ENCODE measurements at regions not wholly inside any gene's neighbourhood (a gene's known extent, or its start where the extent isn't known, plus 50 kb on each side); places are given as distances from the start of the nearest gene placed in this dataset.

DNA sequence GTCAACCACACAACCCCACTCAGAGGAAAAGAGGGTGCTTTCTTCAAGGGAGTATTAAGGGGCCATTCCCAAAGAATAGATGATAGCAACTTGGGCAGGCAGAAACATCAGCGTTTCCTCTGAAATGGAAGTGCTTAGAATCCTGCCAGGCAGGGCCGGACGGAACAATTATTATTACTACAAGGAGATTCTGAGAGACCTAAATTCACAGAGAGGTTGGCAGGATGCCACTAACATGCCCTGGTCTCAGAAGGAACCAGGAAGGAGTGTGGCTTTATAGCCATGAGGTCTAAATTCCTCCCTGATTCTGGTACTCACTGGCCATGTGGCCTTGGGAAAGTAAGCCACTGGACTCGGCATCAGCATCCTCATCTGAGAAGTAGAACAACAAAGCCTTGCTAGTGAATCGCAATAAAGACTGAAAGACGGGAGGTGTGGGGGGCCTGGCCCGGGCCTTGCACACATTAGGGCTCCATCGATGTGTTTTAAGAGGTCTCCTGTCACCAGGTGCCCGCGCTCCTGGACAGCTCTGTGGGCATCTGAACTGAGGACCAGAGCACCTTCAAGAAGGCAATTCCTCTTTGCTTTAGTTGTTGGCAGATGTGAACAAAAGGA is 131.5 kb downstream of the OAT start:
- H3K4me1 ChIP-seq (ENCODE audit: control insufficient read depth, insufficient read depth, low read length): no peaks in the 10 kb centered on the region; the same call in 1 of the 2 replicates
- H3K27ac ChIP-seq (ENCODE audit: low read length): no peak overlapping the region
- no peaks in the 10 kb centered on the region for H3K9me3 ChIP-seq (ENCODE audit: control insufficient read depth, insufficient read depth, low read length)
- no CpG with 5 or more reads among the region's 10 CpGs for WGBS (ENCODE audit: insufficient coverage, insufficient read length)
- H3K27me3 ChIP-seq (ENCODE audit: control insufficient read depth, insufficient read depth, low read length): no peaks in the 10 kb centered on the region
- no peak for DNase-seq (ENCODE audit: low read depth, low spot score)
- H3K4me3 ChIP-seq (ENCODE audit: low read length): no peak overlapping the region
- H3K36me3 ChIP-seq (ENCODE audit: control insufficient read depth, insufficient read depth, low read length): no peaks in the 10 kb centered on the region; the same call in 1 of the 2 replicates

DNA sequence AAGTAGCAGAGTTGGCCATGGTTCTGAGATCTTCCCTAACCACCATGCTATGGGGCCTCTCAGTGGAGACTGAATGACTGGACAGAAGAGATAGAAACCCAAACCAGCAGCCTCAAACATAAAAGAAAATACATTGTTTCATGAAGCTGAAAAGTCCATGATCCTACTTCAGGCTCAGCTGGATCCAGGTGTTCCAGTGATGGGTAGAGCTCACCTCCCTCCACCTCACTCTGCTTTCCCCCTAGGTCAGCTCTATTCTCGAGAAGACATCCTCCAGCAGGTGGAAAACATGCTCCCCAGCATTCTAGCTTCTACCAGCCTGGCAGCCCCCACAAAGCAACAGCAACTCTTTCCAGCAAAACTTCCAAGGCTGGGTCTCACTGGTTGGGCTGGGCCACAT is 132.1 kb downstream of the OAT start:
- no CpG with 5 or more reads among the region's 1 CpG for WGBS (ENCODE audit: insufficient coverage, insufficient read length)
- Histone ChIP-seq H3K4me1 (ENCODE audit: control insufficient read depth, insufficient read depth, low read length) (no peaks in the 10 kb centered on the region; the same call in 1 of the 2 replicates), H3K27ac (ENCODE audit: low read length) (no peak overlapping the region), H3K4me3 (ENCODE audit: low read length) (no peak overlapping the region), H3K36me3 (ENCODE audit: control insufficient read depth, insufficient read depth, low read length) (no peaks in the 10 kb centered on the region; the same call in 1 of the 2 replicates), H3K27me3 (ENCODE audit: control insufficient read depth, insufficient read depth, low read length) (no peaks in the 10 kb centered on the region), H3K9me3 (ENCODE audit: control insufficient read depth, insufficient read depth, low read length) (no peaks in the 10 kb centered on the region)
- no peak for DNase-seq (ENCODE audit: low read depth, low spot score)

DNA sequence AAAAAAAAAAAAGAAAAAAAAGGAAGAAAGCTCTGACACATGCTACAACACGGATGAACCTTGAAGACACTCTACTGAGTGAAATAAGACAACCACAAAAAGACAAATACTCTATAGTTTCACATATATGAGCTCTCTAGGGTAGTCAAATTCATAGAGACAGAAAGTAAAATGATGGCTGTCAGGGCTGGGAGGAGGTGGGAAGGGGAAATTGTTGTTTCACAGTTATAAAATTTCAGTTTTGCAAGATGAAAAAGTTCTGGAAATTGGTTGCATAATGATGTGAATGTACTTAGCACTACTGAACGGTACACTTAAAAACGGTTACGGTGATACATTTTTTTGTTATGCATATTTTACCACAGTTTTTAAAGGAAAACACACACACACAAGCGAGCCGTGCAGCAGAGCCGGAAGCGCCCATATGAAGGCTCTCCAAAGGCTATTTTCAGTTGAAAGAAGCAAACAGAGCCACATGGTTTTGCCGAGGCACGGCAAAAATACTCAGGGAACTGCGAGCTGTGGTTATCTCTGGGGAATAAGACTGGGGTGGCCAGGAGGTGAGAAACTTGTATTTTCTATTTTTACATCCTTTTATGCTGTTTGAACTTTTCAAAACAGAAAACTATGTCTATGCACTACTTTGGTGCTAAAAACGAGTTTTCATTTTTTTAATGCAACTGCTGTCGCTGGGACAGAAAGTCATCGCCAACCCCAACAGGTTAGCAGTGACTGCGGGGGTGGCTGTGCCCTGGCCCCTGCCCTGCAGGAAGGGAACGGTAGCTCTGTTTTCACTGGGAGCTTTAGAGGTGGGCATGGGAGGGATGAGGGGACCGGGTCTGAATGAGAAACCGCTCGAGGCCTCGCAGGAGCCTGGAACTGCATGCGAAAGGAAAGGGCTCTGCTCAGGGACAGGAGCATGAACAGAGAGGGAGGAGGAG is 132.9 kb downstream of the OAT start:
- Histone ChIP-seq H3K9me3 (ENCODE audit: control insufficient read depth, insufficient read depth, low read length) (no peaks in the 10 kb centered on the region), H3K4me1 (ENCODE audit: control insufficient read depth, insufficient read depth, low read length) (no peaks in the 10 kb centered on the region; the same call in 1 of the 2 replicates), H3K4me3 (ENCODE audit: low read length) (no peak overlapping the region), H3K36me3 (ENCODE audit: control insufficient read depth, insufficient read depth, low read length) (no peaks in the 10 kb centered on the region; the same call in 1 of the 2 replicates), H3K27ac (ENCODE audit: low read length) (no peak overlapping the region), H3K27me3 (ENCODE audit: control insufficient read depth, insufficient read depth, low read length) (no peaks in the 10 kb centered on the region)
- WGBS (ENCODE audit: insufficient coverage, insufficient read length): no CpG with 5 or more reads among the region's 21 CpGs
- no peak for DNase-seq (ENCODE audit: low read depth, low spot score)

DNA sequence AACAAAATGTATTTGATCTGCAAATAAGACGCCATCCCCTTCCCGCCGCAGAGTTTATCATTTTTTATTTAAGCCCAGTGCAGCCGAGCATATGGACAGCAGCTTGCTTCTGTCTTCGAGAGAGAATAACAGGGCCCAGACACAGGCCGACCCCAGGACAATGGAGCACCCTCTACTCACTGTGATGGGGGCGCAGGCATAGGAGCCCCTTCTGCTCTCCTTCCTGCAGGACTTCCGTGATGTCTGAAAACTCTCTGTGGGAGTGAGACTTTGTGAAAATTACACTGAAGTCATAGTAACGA is 134.8 kb downstream of the OAT start:
- no peak overlapping the region for H3K27ac ChIP-seq (ENCODE audit: low read length)
- H3K4me1 ChIP-seq (ENCODE audit: control insufficient read depth, insufficient read depth, low read length): no peaks in the 10 kb centered on the region; the same call in 1 of the 2 replicates
- DNase-seq (ENCODE audit: low read depth, low spot score): no peak
- no peaks in the 10 kb centered on the region; the same call in 1 of the 2 replicates for H3K36me3 ChIP-seq (ENCODE audit: control insufficient read depth, insufficient read depth, low read length)
- H3K4me3 ChIP-seq (ENCODE audit: low read length): no peak overlapping the region
- no CpG with 5 or more reads among the region's 9 CpGs for whole genome bisulfite sequencing (ENCODE audit: insufficient coverage, insufficient read length)
- H3K27me3 ChIP-seq (ENCODE audit: control insufficient read depth, insufficient read depth, low read length): no peaks in the 10 kb centered on the region
- H3K9me3 ChIP-seq (ENCODE audit: control insufficient read depth, insufficient read depth, low read length): no peaks in the 10 kb centered on the region

DNA sequence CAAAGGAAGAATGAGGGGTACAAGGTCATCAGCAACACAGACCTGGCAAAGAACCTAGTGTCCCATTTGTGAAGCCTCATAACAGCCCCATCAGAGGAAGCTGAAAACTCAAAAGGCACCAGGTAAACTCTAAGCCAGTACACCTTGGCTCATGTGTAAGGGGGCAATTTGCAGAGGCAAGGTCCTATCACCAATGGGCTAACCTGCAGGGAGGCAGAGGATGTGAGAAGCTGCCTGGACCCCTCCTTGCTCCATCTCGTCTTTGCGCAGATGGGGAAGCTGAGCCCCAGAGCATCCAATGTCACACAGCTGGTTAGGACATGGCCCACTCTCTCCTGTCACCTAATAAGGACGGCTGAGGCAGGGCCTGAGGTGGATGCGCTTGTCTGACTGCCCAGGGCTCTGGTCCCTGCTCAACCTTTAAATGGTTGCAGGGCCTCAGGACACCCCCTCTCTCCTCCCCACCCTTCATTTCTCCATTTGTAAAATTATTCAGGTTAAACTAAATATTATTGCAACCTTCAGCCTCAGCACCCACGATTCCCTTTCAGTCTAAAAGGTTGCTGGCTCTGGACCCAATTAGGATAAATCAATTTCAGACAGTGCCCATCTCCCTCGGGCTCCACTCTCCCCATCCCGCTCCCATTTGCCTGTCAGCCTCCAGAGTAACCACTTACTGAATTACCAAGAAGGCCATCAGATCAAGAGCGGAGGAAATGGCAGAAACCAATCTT is 135.3 kb downstream of the OAT start:
- no peaks in the 10 kb centered on the region for H3K9me3 ChIP-seq (ENCODE audit: control insufficient read depth, insufficient read depth, low read length)
- no peak overlapping the region for H3K4me3 ChIP-seq (ENCODE audit: low read length)
- H3K4me1 ChIP-seq (ENCODE audit: control insufficient read depth, insufficient read depth, low read length): no peaks in the 10 kb centered on the region; the same call in 1 of the 2 replicates
- WGBS (ENCODE audit: insufficient coverage, insufficient read length): no CpG with 5 or more reads among the region's 8 CpGs
- H3K27me3 ChIP-seq (ENCODE audit: control insufficient read depth, insufficient read depth, low read length): no peaks in the 10 kb centered on the region
- no peak for DNase-seq (ENCODE audit: low read depth, low spot score)
- no peak overlapping the region for H3K27ac ChIP-seq (ENCODE audit: low read length)
- H3K36me3 ChIP-seq (ENCODE audit: control insufficient read depth, insufficient read depth, low read length): no peaks in the 10 kb centered on the region; the same call in 1 of the 2 replicates

DNA sequence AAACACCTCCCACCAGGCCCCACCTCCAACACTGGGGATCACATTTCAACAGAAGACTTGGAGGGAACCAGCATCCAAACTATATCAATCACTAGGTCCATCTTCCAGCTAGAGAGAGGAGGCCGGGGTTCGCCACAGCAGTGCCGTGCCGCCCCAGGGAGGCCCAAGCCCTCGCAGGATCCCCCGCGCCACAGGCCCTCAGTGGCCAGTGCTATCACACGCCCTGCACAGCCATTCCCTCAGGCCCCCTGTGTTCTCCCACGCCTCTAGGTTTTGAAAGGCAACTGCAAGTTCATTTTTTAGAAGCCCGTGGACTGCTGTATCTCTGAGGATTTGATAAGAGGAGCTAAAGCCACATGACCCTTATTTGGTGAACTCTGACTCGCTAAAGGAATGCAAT is 136.4 kb downstream of the OAT start:
- Histone ChIP-seq H3K4me1 (ENCODE audit: control insufficient read depth, insufficient read depth, low read length) (no peaks in the 10 kb centered on the region; the same call in 1 of the 2 replicates), H3K9me3 (ENCODE audit: control insufficient read depth, insufficient read depth, low read length) (no peaks in the 10 kb centered on the region), H3K27ac (ENCODE audit: low read length) (no peak overlapping the region), H3K4me3 (ENCODE audit: low read length) (no peak overlapping the region), H3K36me3 (ENCODE audit: control insufficient read depth, insufficient read depth, low read length) (no peaks in the 10 kb centered on the region; the same call in 1 of the 2 replicates), H3K27me3 (ENCODE audit: control insufficient read depth, insufficient read depth, low read length) (no peaks in the 10 kb centered on the region)
- no CpG with 5 or more reads among the region's 11 CpGs for WGBS (ENCODE audit: insufficient coverage, insufficient read length)
- no peak for DNase-seq (ENCODE audit: low read depth, low spot score)

DNA sequence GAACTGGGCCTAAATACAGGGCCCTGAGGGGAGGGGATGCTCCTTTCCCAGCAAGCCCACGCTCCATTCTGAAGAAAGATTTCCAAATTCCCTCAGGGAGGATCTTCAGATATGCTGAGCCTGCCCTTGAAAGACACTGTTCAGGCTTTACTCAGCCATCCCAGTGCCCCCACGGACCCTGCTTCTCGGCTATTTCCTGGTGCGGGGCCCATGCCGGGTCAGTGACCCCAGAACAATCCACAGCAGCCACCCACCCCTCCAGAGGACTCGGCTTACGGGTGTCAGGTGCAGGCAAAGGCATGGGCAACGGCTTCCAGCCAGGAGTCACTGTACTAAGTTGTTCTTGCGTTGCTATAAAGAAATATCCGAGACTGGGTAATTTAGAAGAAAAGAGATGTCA is 137.1 kb downstream of the OAT start:
- no CpG with 5 or more reads among the region's 10 CpGs for WGBS (ENCODE audit: insufficient coverage, insufficient read length)
- H3K27ac ChIP-seq (ENCODE audit: low read length): no peak overlapping the region
- H3K4me1 ChIP-seq (ENCODE audit: control insufficient read depth, insufficient read depth, low read length): no peaks in the 10 kb centered on the region; the same call in 1 of the 2 replicates
- no peaks in the 10 kb centered on the region for H3K27me3 ChIP-seq (ENCODE audit: control insufficient read depth, insufficient read depth, low read length)
- H3K36me3 ChIP-seq (ENCODE audit: control insufficient read depth, insufficient read depth, low read length): no peaks in the 10 kb centered on the region; the same call in 1 of the 2 replicates
- H3K4me3 ChIP-seq (ENCODE audit: low read length): no peak overlapping the region
- DNase-seq (ENCODE audit: low read depth, low spot score): no peak
- H3K9me3 ChIP-seq (ENCODE audit: control insufficient read depth, insufficient read depth, low read length): no peaks in the 10 kb centered on the region

DNA sequence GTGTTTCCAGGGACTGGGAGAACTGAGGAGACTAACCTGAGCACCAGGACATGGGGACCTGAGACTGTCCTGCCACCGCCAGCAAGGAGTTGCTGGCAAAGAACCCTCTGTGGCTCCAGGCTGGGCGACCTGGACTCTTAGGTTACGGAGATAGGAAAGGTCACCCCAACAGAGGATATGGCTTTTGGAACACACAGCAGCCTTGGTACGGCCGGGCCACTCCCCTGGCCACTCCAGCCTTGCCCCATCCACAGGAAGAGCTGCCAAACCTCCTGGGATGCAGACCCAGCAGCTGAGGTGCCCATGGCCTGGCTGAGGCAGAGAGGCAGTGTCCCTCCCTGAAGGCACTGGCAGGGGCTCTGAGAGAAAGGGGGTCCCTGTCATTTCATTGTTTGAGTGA is 137.8 kb downstream of the OAT start:
- DNase-seq (ENCODE audit: low read depth, low spot score): no peak
- H3K9me3 ChIP-seq (ENCODE audit: control insufficient read depth, insufficient read depth, low read length): no peaks in the 10 kb centered on the region
- no CpG with 5 or more reads among the region's 5 CpGs for WGBS (ENCODE audit: insufficient coverage, insufficient read length)
- no peak overlapping the region for H3K4me3 ChIP-seq (ENCODE audit: low read length)
- no peaks in the 10 kb centered on the region for H3K27me3 ChIP-seq (ENCODE audit: control insufficient read depth, insufficient read depth, low read length)
- H3K36me3 ChIP-seq (ENCODE audit: control insufficient read depth, insufficient read depth, low read length): no peaks in the 10 kb centered on the region; the same call in 1 of the 2 replicates
- no peak overlapping the region for H3K27ac ChIP-seq (ENCODE audit: low read length)
- H3K4me1 ChIP-seq (ENCODE audit: control insufficient read depth, insufficient read depth, low read length): no peaks in the 10 kb centered on the region

DNA sequence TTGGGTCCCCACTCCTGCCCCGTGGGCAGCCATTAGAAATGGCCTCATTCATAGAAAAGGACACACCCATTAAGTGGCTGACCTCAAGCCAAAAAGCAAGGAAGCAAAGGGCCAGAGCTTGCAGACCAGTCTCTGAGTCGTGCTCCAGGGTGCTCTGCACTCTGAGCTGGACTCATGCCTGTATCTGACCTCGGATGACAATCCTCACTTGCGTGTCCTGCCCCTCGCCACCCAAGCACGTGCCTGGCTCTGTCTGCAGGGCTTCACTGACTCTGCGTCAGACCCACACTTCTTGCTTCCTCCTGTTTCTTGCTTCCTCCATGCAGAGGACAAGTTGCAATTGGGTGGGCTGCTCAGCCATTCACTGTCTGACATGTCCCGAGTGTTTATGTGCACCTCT is 138.8 kb downstream of the OAT start:
- Histone ChIP-seq H3K36me3 (ENCODE audit: control insufficient read depth, insufficient read depth, low read length) (no peaks in the 10 kb centered on the region; the same call in 1 of the 2 replicates), H3K4me1 (ENCODE audit: control insufficient read depth, insufficient read depth, low read length) (no peaks in the 10 kb centered on the region), H3K4me3 (ENCODE audit: low read length) (no peak overlapping the region), H3K27me3 (ENCODE audit: control insufficient read depth, insufficient read depth, low read length) (no peaks in the 10 kb centered on the region), H3K9me3 (ENCODE audit: control insufficient read depth, insufficient read depth, low read length) (no peaks in the 10 kb centered on the region), H3K27ac (ENCODE audit: low read length) (no peak overlapping the region)
- no peak for DNase-seq (ENCODE audit: low read depth, low spot score)
- WGBS (ENCODE audit: insufficient coverage, insufficient read length): no CpG with 5 or more reads among the region's 8 CpGs

DNA sequence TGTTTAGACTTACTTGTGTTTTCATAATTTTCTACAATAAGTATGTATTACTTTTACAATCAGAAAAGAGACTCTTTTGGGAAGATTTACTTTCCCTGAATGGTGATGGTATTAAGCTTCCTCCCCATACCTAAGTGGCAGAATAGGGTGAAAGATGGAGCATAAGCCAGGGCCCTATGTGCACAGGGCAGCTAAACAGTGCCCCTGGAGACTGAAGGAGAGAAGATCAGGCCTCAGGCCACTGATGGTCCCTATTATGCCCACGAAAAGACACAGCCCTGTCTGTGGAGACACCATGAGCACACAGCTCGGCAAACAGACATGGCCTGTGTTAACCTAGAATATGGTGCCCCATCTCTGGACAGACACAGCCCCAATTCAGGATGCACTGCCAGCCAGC is 139.4 kb downstream of the OAT start:
- no peak for DNase-seq (ENCODE audit: low read depth, low spot score)
- WGBS (ENCODE audit: insufficient coverage, insufficient read length): no CpG with 5 or more reads among the region's 2 CpGs
- H3K9me3 ChIP-seq (ENCODE audit: control insufficient read depth, insufficient read depth, low read length): no peaks in the 10 kb centered on the region

More for the DNA sequence above, 139.4 kb downstream of the OAT start:
- H3K27ac ChIP-seq (ENCODE audit: low read length): no peak overlapping the region
- H3K27me3 ChIP-seq (ENCODE audit: control insufficient read depth, insufficient read depth, low read length): no peaks in the 10 kb centered on the region
- H3K4me1 ChIP-seq (ENCODE audit: control insufficient read depth, insufficient read depth, low read length): no peaks in the 10 kb centered on the region
- no peaks in the 10 kb centered on the region; the same call in 1 of the 2 replicates for H3K36me3 ChIP-seq (ENCODE audit: control insufficient read depth, insufficient read depth, low read length)
- H3K4me3 ChIP-seq (ENCODE audit: low read length): no peak overlapping the region

Data from iPS DF 6.9 (cell line).